SIG-M5 (cell line): ENCODE measurements at regions not wholly inside any gene's neighbourhood (a gene's known extent, or its start where the extent isn't known, plus 50 kb on each side); places are given as distances from the start of the nearest gene placed in this dataset.
A peak's percentile ranks its signal among the peaks of the same experiment; 100 is the strongest.

Source experiments
- DNase-seq: peaks from one replicate; lab custom pipeline; 2025; lab: John Stamatoyannopoulos, UW

- DNase-seq, result no peak
These were observed 270.9 kb downstream of the MZT1 start for GRCh38 chr13:72456486-72456885.

- no peak for DNase-seq
These were observed 274.3 kb downstream of the MZT1 start for GRCh38 chr13:72453161-72453560.

GRCh38 chr13:72448082-72448481, 279.3 kb downstream of the MZT1 start:
- DNase-seq, result no peak

- no peak for DNase-seq
These were observed 282.4 kb downstream of the MZT1 start for GRCh38 chr13:72444999-72445398.

GRCh38 chr13:72437458-72437857, 290.0 kb downstream of the MZT1 start:
- no peak for DNase-seq

GRCh38 chr13:72435251-72435650, 292.2 kb downstream of the MZT1 start:
- DNase-seq, result no peak

GRCh38 chr13:72431981-72432682, 295.3 kb downstream of the MZT1 start:
- DNase-seq, result no peak

GRCh38 chr13:72430923-72431322, 296.5 kb downstream of the MZT1 start:
- DNase-seq, result no peak

- no peak for DNase-seq
These were observed 299.5 kb downstream of the MZT1 start for GRCh38 chr13:72427757-72428528.

- no peak for DNase-seq
These were observed 303.4 kb downstream of the MZT1 start for GRCh38 chr13:72424059-72424458.

GRCh38 chr13:72415817-72416216, 311.6 kb downstream of the MZT1 start:
- DNase-seq, result no peak

GRCh38 chr13:72412481-72412880, 314.9 kb downstream of the MZT1 start:
- DNase-seq, result no peak

- DNase-seq, result no peak
These were observed 322.0 kb downstream of the MZT1 start for GRCh38 chr13:72405441-72405840.

GRCh38 chr13:72403396-72404010, 323.9 kb downstream of the MZT1 start:
- no peak for DNase-seq

- no peak for DNase-seq
These were observed 326.6 kb downstream of the MZT1 start for GRCh38 chr13:72400856-72401255.

GRCh38 chr13:72399351-72399750, 328.1 kb downstream of the MZT1 start:
- no peak for DNase-seq

GRCh38 chr13:72397265-72397664, 330.2 kb downstream of the MZT1 start:
- no peak for DNase-seq

- no peak for DNase-seq
These were observed 336.5 kb downstream of the MZT1 start for GRCh38 chr13:72390909-72391308.

GRCh38 chr13:72386138-72386684, 341.2 kb downstream of the MZT1 start:
- DNase-seq, result no peak

- no peak for DNase-seq
These were observed 342.6 kb downstream of the MZT1 start for GRCh38 chr13:72384879-72385278.

- no peak for DNase-seq
These were observed 343.1 kb downstream of the MZT1 start for GRCh38 chr13:72384186-72384823.

- DNase-seq, result peak; percentile 14
These were observed 343.8 kb downstream of the MZT1 start for GRCh38 chr13:72383646-72384045.
